GF-D8 (cell line): ENCODE measurements at regions not wholly inside any gene's neighbourhood (a gene's known extent, or its start where the extent isn't known, plus 50 kb on each side); places are given as distances from the start of the nearest gene placed in this dataset.

Source experiments
- DNase-seq: peaks from one replicate; lab custom pipeline; 2025; lab: John Stamatoyannopoulos, UW

DNA sequence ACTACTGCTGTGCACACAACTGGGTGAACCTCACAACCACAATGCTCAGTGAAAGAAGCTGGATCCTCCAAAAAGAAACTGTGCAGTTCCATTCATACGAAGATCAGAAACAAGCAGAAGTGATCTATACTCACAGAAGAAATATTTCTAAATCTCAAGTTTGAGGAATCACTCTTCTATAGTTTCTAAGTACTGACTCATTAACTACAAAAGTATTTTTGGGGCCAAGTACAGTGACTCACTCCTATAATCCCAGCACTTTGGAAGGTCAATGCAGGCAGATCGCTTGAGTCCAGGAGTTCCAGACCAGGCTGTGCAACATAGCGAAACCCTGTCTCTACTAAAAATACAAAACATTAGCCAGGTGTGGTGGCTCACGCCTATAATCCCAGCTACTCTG lies 51.3 kb upstream of the RELL1 start:
- DNase-seq: no peak
